Spinal cord (tissue), 9 donors: ENCODE measurements at regions not wholly inside any gene's neighbourhood (a gene's known extent, or its start where the extent isn't known, plus 50 kb on each side); places are given as distances from the start of the nearest gene placed in this dataset.
"Not testable (repeated sequence)": the region's sequence is repeated elsewhere in the genome, so short reads cannot be mapped to it uniquely, and the experiment has no call there.

ENCODE experiments used
- DNase-seq, 6 donors: peaks; one replicate each; pipeline versions ENCODE4 v3.0.0 to v3.0.0-alpha.2; 2013 to 2015; ENCODE audit warnings: low spot score in 6 of 6, low read depth in 4 of 6
- H3K27ac ChIP-seq: one replicate; pipeline ENCODE4 v1.5.1; 2013; ENCODE audit warnings: low read depth, low read length, control low read depth
- H3K27me3 ChIP-seq: one replicate; pipeline ENCODE4 v1.6.1; 2013; ENCODE audit warnings: low read length; ENCODE audit not compliant: control insufficient read depth, insufficient read depth
- H3K36me3 ChIP-seq: one replicate; pipeline ENCODE4 v1.6.1; 2013; ENCODE audit warnings: low read length; ENCODE audit not compliant: control insufficient read depth, insufficient read depth
- H3K4me1 ChIP-seq: one replicate; pipeline ENCODE4 v1.6.1; 2013; ENCODE audit warnings: low read length; ENCODE audit not compliant: control insufficient read depth, insufficient read depth
- H3K4me3 ChIP-seq: one replicate; pipeline ENCODE4 v1.5.1; 2013; ENCODE audit warnings: low read depth, low read length, control low read depth
- H3K9me3 ChIP-seq: one replicate; pipeline ENCODE4 v1.6.1; 2013; ENCODE audit warnings: low read length; ENCODE audit not compliant: control insufficient read depth, insufficient read depth
- WGBS: methylation state at CpG from one replicate; pipeline ENCODE4 v1.1.5; 2013; ENCODE audit warnings: missing lambda C conversion rate; ENCODE audit not compliant: insufficient coverage; 5-methylcytosine and 5-hydroxymethylcytosine counted together
- donor health status: healthy.

GRCh38 chr12:105587237-105587636 is 256.7 kb downstream of the C12orf75 start:
- Histone ChIP-seq H3K4me3 (no peak overlapping the region), H3K36me3 (no peaks in the 10 kb centered on the region), H3K27me3 (no peaks in the 10 kb centered on the region), H3K9me3 (no peaks in the 10 kb centered on the region), H3K4me1 (no peaks in the 10 kb centered on the region), H3K27ac (no peak overlapping the region)
- DNase-seq: peak in 1 of 6 donors; percentile 49
- 65% methylated on average over 4 of the region's 5 CpGs for WGBS

- no peaks in the 10 kb centered on the region for H3K36me3 ChIP-seq
- peak in 1 of 6 donors; percentile 15 for DNase-seq
- no peaks in the 10 kb centered on the region for H3K27me3 ChIP-seq
- no peak overlapping the region for H3K4me3 ChIP-seq
- no peak overlapping the region for H3K27ac ChIP-seq
- no peaks in the 10 kb centered on the region for H3K4me1 ChIP-seq
- WGBS: 69% methylated on average over 2 of the region's 4 CpGs
- no peaks in the 10 kb centered on the region for H3K9me3 ChIP-seq
Measured at GRCh38 chr12:105588106-105588505, 257.6 kb downstream of the C12orf75 start.

- Histone ChIP-seq H3K4me1 (no peaks in the 10 kb centered on the region), H3K9me3 (no peaks in the 10 kb centered on the region), H3K36me3 (no peaks in the 10 kb centered on the region), H3K4me3 (no peak overlapping the region), H3K27me3 (no peaks in the 10 kb centered on the region), H3K27ac (no peak overlapping the region)
- no peak for DNase-seq
- no CpG with 5 or more reads among the region's 1 CpG for WGBS
Measured at GRCh38 chr12:105590571-105590970, 260.1 kb downstream of the C12orf75 start.

- no peaks in the 10 kb centered on the region for H3K27me3 ChIP-seq
- H3K9me3 ChIP-seq: no peaks in the 10 kb centered on the region
- no peak overlapping the region for H3K4me3 ChIP-seq
- WGBS: 86% methylated on average over 4 of the region's 5 CpGs
- H3K27ac ChIP-seq: no peak overlapping the region
- H3K4me1 ChIP-seq: no peaks in the 10 kb centered on the region
- DNase-seq: no peak
- no peaks in the 10 kb centered on the region for H3K36me3 ChIP-seq
Measured at GRCh38 chr12:105595440-105595839, 264.9 kb downstream of the C12orf75 start.

- 78% methylated on average over 2 of the region's 2 CpGs for WGBS
- H3K27me3 ChIP-seq: no peaks in the 10 kb centered on the region
- no peaks in the 10 kb centered on the region for H3K4me1 ChIP-seq
- H3K27ac ChIP-seq: no peak overlapping the region
- no peak overlapping the region for H3K4me3 ChIP-seq
- no peak for DNase-seq
- H3K9me3 ChIP-seq: no peaks in the 10 kb centered on the region
- no peaks in the 10 kb centered on the region for H3K36me3 ChIP-seq
Measured at GRCh38 chr12:105596731-105597130, 266.2 kb downstream of the C12orf75 start.

- WGBS: 80% methylated on average over 1 of the region's 4 CpGs
- Histone ChIP-seq H3K27ac (no peak overlapping the region), H3K27me3 (no peaks in the 10 kb centered on the region), H3K9me3 (no peaks in the 10 kb centered on the region), H3K36me3 (no peaks in the 10 kb centered on the region), H3K4me1 (no peaks in the 10 kb centered on the region), H3K4me3 (no peak overlapping the region)
- no peak for DNase-seq
Measured at GRCh38 chr12:105598031-105598430, 267.5 kb downstream of the C12orf75 start.

GRCh38 chr12:105600911-105601545 is 270.5 kb downstream of the C12orf75 start:
- 60% methylated on average over 2 of the region's 2 CpGs for WGBS
- H3K9me3 ChIP-seq: no peaks in the 10 kb centered on the region
- DNase-seq: peak in 2 of 6 donors; percentile 54 to 81
- H3K4me3 ChIP-seq: no peak overlapping the region
- H3K4me1 ChIP-seq: no peaks in the 10 kb centered on the region
- H3K36me3 ChIP-seq: no peaks in the 10 kb centered on the region
- no peaks in the 10 kb centered on the region for H3K27me3 ChIP-seq
- no peak overlapping the region for H3K27ac ChIP-seq

- no CpG with 5 or more reads among the region's 5 CpGs for WGBS
- H3K4me1 ChIP-seq, DNase-seq, H3K27me3 ChIP-seq, H3K9me3 ChIP-seq, H3K4me3 ChIP-seq, H3K36me3 ChIP-seq, H3K27ac ChIP-seq: not testable (repeated sequence)
Measured at GRCh38 chr12:105602312-105602711, 271.8 kb downstream of the C12orf75 start.

GRCh38 chr12:105604281-105604680 is 273.8 kb downstream of the C12orf75 start:
- H3K27ac ChIP-seq, DNase-seq, H3K27me3 ChIP-seq, H3K9me3 ChIP-seq, H3K36me3 ChIP-seq, H3K4me3 ChIP-seq, H3K4me1 ChIP-seq: not testable (repeated sequence)
- WGBS: 88% methylated on average over 2 of the region's 3 CpGs

GRCh38 chr12:105606613-105607012 is 276.1 kb downstream of the C12orf75 start:
- H3K4me3 ChIP-seq, H3K9me3 ChIP-seq, H3K27ac ChIP-seq, H3K4me1 ChIP-seq, H3K27me3 ChIP-seq, H3K36me3 ChIP-seq, DNase-seq: not testable (repeated sequence)
- no CpG with 5 or more reads among the region's 1 CpG for WGBS
